ENCODE measurements at regions not wholly inside any gene's neighbourhood (a gene's known extent, or its start where the extent isn't known, plus 50 kb on each side); places are given as distances from the start of the nearest gene placed in this dataset.
A peak's percentile ranks its signal among the peaks of the same experiment; 100 is the strongest.

DNA sequence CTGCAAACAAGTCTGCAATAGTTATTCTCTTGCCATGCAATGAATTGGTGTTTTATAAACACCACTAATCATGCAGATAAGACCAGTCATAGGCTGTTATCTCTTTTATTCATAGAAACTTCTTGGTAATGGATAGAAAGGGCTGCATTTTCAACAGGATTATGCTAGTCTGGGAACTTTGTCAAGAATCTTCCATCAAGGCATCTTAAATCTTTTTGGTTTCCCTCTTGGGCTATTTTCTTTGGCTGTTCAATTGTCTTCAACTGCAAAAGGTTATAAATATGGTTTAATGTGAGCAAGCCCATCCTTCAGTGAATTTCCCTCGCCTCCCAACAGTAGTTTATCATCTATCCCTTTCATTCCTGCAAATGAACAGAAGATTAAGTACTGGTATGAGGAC is 59.0 kb upstream of the MINAR1 start:
- no peak for DNase-seq (ENCODE audit: low read depth in 1 of 2, low spot score in 1 of 2)

DNA sequence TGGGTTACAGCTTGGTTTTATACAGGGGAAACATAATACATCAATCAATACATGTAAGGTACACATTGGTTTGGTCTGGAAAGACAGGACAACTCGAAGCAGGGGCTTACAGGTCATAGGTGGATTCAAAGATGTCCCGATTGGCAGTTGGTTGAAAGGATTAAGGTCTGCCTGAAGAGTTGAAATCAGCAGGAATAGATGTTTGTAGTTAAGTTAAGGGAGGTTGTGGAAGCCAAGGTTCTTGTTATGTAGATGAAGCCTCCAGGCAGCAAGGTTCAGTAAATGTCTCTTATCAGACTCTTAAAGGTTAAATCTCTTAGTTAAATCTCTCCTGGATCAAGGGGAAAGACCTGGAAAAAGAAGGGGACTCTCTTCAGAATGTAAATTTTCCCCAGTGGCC is 58.4 kb upstream of the MINAR1 start:
- no peak for DNase-seq (ENCODE audit: low read depth in 1 of 2, low spot score in 1 of 2)

DNA sequence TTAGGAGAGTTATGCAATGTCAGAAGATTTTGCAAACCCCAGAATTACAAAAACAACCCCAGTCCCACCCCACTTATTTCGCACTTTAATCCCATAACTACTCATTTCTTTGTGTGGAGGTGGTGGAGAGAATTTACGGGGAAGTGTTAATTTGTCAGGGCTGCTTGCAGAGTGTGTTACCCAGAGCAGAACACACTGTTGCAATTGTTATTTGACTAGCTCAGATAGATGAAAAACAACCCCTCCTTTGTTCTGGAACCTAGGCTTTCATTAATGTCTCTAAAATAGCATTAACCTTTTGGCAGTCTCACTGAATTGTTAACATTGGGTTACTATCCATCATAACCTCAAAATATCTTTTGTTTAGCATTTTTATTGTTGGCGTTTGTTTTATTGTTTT is 55.8 kb upstream of the MINAR1 start:
- DNase-seq (ENCODE audit: low read depth in 1 of 2, low spot score in 1 of 2), result no peak

DNA sequence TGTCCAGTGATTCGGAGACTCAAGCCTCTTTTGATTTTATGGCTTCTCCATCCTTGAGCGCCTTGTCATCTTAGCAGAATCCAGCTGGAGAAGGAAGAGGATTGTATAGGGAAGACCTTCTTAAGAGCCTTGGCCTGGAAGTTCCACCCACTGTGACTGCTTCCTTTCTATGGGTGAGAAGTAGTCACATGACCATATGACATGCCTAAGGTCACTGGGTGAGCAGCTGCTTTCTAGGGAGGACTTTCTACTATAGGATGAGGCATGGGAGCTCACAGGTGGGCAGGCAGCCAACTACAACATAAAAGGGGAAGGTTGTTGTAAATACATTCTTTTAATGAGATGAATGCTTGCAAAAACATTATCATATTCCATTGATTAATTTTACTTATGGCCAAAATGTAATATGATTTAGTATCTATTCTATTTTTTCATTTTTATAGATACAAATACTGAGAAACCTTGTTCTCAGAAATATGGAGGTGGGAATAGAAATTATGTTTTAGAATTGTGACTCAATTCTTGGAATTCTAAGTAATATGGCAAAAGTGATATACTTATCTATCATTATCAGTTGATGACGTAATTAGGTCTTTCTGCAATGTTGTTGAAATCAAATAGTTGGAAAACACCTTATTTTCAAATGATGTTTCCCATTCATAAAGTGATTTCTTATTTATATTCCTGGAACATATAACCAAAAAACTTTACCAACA is 53.6 kb upstream of the MINAR1 start:
- no peak for DNase-seq (ENCODE audit: low read depth in 1 of 2, low spot score in 1 of 2)

DNA sequence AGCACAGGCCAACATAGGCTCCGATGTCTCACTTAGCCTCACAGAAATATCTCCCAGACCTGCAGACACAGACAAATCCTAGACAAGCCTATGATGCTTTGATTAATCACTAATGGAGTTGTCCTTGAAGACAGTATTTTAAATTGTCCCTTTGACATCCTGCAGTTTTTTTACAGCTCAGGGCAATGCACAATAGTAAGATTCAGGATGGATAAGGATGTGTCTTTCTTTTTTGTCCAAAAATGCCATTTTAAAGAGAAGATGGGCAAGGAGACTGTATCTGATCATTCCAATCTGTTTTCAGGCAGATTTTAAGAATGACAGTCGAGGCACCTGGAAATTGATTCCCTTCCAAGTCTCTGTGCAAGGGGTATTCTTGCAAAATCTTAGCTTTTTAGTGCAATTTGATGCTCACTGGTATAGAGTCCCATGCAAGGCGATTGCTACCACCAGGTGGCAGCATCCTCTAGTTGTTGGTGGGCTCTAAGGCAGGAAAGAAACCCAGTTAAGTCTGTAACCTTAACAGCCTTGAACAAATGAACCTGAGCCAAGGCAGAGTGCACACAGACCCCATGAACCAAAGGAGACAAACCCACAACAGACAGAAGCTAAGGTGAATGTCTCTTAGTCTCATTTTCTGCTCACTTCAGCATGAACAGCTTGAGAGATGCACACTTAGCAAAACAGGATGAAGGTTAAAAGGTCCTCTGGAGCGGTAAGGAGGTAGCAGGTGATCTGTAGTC is 51.2 kb upstream of the MINAR1 start:
- peak; percentile 53 to 61 for DNase-seq (ENCODE audit: low read depth in 1 of 2, low spot score in 1 of 2)

DNA sequence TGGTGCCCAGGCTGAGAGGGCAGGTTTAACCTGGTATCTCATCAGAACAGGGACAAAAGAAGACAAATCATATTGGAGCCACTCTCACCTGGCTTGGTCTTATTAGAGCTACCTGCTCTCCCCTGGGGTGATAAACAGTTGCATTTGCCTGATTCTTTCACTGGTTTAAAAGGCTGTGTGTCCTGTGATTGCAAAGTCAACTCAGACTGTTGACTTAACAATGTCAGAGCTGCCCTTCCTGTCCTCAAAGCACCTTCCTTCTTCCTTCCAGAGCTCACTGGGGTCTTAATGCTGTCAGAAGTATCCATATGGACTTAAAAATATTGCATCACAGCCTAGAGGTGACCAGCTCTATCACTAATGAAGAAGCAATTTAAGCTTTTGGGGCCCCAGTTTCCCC is 50.5 kb upstream of the MINAR1 start:
- no peak for DNase-seq (ENCODE audit: low read depth in 1 of 2, low spot score in 1 of 2)
